ENCODE measurements at regions not wholly inside any gene's neighbourhood (a gene's known extent, or its start where the extent isn't known, plus 50 kb on each side); places are given as distances from the start of the nearest gene placed in this dataset.

DNA sequence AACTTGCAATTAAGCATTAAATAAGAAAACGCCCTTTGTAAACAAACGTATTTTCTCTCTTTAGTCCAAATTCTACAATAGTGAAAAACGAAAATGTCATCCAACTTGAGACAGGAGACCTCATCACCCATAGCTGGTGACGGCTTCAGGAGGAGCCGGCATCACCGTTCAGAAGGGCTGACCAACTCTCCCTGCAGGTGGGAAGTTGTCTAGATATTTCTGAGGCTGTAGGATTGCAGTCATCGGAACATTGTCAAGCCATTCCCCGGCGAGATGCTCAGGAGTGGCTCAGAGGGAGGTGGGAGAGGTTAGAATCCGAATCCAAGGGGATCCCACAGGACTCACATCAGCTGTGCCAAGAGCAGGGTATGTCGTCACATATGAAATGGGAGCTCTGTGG, 76.7 kb downstream of the RBFOX3 start:
- TF ChIP-seq, protein P1, sequence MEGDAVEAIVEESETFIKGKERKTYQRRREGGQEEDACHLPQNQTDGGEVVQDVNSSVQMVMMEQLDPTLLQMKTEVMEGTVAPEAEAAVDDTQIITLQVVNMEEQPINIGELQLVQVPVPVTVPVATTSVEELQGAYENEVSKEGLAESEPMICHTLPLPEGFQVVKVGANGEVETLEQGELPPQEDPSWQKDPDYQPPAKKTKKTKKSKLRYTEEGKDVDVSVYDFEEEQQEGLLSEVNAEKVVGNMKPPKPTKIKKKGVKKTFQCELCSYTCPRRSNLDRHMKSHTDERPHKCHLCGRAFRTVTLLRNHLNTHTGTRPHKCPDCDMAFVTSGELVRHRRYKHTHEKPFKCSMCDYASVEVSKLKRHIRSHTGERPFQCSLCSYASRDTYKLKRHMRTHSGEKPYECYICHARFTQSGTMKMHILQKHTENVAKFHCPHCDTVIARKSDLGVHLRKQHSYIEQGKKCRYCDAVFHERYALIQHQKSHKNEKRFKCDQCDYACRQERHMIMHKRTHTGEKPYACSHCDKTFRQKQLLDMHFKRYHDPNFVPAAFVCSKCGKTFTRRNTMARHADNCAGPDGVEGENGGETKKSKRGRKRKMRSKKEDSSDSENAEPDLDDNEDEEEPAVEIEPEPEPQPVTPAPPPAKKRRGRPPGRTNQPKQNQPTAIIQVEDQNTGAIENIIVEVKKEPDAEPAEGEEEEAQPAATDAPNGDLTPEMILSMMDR (conservative IDR thresholded peaks at IDR 0.05; ENCODE audit: low read depth, low read length) = no peak
- TF ChIP-seq EZH2 (IDR thresholded peaks at IDR 0.05; ENCODE audit: low read length, unreplicated experiment) = no peak
